GM23338 (cell line): ENCODE measurements at regions not wholly inside any gene's neighbourhood (a gene's known extent, or its start where the extent isn't known, plus 50 kb on each side); places are given as distances from the start of the nearest gene placed in this dataset.

Source experiments
- ATAC-seq: fragments of 200-7000 bp; cut with Tn5 transposase; 3 replicates; pipeline ENCODE4 v1.9.1; 2020
- DNase-seq: peaks from one replicate; pipeline ENCODE4 v3.0.0-alpha.2; 2015; ENCODE audit warnings: low spot score
- H2AFZ ChIP-seq: fragments of 200-600 bp; sonication (generic); 2 replicates; pipeline ENCODE4 v1.8.0; 2016; ENCODE audit warnings: antibody characterized with exemption, mild to moderate bottlenecking, moderate library complexity
- H3F3A ChIP-seq: fragments of 200-600 bp; sonication (generic); replicated peaks from 2 replicates; pipeline ENCODE4 v1.8.0; 2017; ENCODE audit warnings: antibody characterized with exemption, mixed run types, low read depth
- H3K27ac ChIP-seq: fragments of 200-600 bp; sonication (generic); 2 replicates; pipeline ENCODE4 v1.6.1; 2016; ENCODE audit warnings: low read depth
- H3K27me3 ChIP-seq: fragments of 200-600 bp; sonication (generic); 2 replicates; pipeline ENCODE4 v1.8.0; 2016; ENCODE audit warnings: mild to moderate bottlenecking, mixed run types, moderate library complexity; ENCODE audit not compliant: insufficient read depth
- H3K36me3 ChIP-seq: fragments of 200-600 bp; sonication (generic); 2 replicates; pipeline ENCODE4 v1.8.0; 2016; ENCODE audit warnings: mild to moderate bottlenecking; ENCODE audit not compliant: insufficient read depth
- H3K4me1 ChIP-seq: fragments of 200-600 bp; sonication (generic); 2 replicates; pipeline ENCODE4 v1.8.0; 2016; ENCODE audit warnings: mild to moderate bottlenecking, moderate library complexity; ENCODE audit not compliant: insufficient read depth
- H3K4me2 ChIP-seq: fragments of 200-600 bp; sonication (generic); 2 replicates; pipeline ENCODE4 v1.7.1; 2017; ENCODE audit warnings: mixed run types
- H3K4me3 ChIP-seq: fragments of 200-600 bp; sonication (generic); 2 replicates; pipeline ENCODE4 v1.6.1; 2016; ENCODE audit warnings: mixed run types
- H3K79me2 ChIP-seq: fragments of 200-600 bp; sonication (generic); replicated peaks from 2 replicates; pipeline ENCODE4 v1.8.0; 2017; ENCODE audit warnings: mild to moderate bottlenecking; ENCODE audit not compliant: insufficient read depth
- H3K9me2 ChIP-seq: fragments of 200-600 bp; sonication (generic); 2 replicates; pipeline ENCODE4 v1.8.0; 2017; ENCODE audit not compliant: insufficient read depth
- H4K20me1 ChIP-seq: fragments of 200-600 bp; sonication (generic); replicated peaks from 2 replicates; pipeline ENCODE4 v1.8.0; 2017; ENCODE audit warnings: mild to moderate bottlenecking; ENCODE audit not compliant: insufficient read depth
- H3K27ac Mint-ChIP-seq: 2 replicates; pipeline ENCODE4 v1.8.0; 2020; ENCODE audit warnings: inconsistent platforms, mild to moderate bottlenecking, moderate library complexity, mixed read lengths
- H3K27me3 Mint-ChIP-seq: 3 replicates; pipeline ENCODE4 v1.8.0; 2022; ENCODE audit warnings: low read depth, mild to moderate bottlenecking, moderate library complexity, mixed read lengths, inconsistent platforms; ENCODE audit not compliant: insufficient read depth, poor library complexity
- H3K36me3 Mint-ChIP-seq: 3 replicates; pipeline ENCODE4 v1.8.0; 2021; ENCODE audit warnings: low read depth, mild to moderate bottlenecking, inconsistent platforms, moderate library complexity, mixed read lengths
- H3K4me1 Mint-ChIP-seq: 3 replicates; pipeline ENCODE4 v1.8.0; 2020; ENCODE audit warnings: mild to moderate bottlenecking, inconsistent platforms, mixed read lengths
- H3K4me3 Mint-ChIP-seq: 3 replicates; pipeline ENCODE4 v1.8.0; 2021; ENCODE audit warnings: moderate library complexity, mild to moderate bottlenecking, inconsistent platforms, mixed read lengths
- H3K9me3 Mint-ChIP-seq: 3 replicates; pipeline ENCODE4 v1.8.0; 2020; ENCODE audit warnings: moderate library complexity, mild to moderate bottlenecking, inconsistent platforms, mixed read lengths
- CREB1 ChIP-seq: fragments of 250-450 bp; sonication (Bioruptor Pico); IDR thresholded peaks from 2 replicates; pipeline ENCODE4 v1.5.0; 2020; ENCODE audit warnings: low read depth, mild to moderate bottlenecking, moderate library complexity
- EZH2 ChIP-seq: fragments of 200-600 bp; sonication (generic); IDR thresholded peaks from one replicate; pipeline ENCODE4 v1.8.0; 2017; ENCODE audit warnings: antibody characterized with exemption, mild to moderate bottlenecking, low read depth; ENCODE audit not compliant: unreplicated experiment
- EZH2phosphoT487 ChIP-seq: fragments of 200-600 bp; sonication (generic); IDR thresholded peaks from one replicate; pipeline ENCODE4 v1.8.1; 2018; ENCODE audit warnings: antibody characterized with exemption; ENCODE audit not compliant: unreplicated experiment
- JUNB ChIP-seq: IDR thresholded peaks from one replicate; pipeline ENCODE4 v1.6.1; 2016; ENCODE audit warnings: antibody characterized with exemption; ENCODE audit not compliant: unreplicated experiment
- NANOG ChIP-seq: IDR thresholded peaks from 2 replicates; pipeline ENCODE4 v1.6.1; 2016; ENCODE audit warnings: antibody characterized with exemption, borderline replicate concordance
- POLR2AphosphoS5 ChIP-seq: IDR thresholded peaks from 2 replicates; pipeline ENCODE4 v1.6.1; 2016; ENCODE audit warnings: antibody characterized with exemption, low read depth
- STAT1 ChIP-seq: IDR thresholded peaks from one replicate; pipeline ENCODE4 v1.6.1; 2016; ENCODE audit warnings: antibody characterized with exemption; ENCODE audit not compliant: unreplicated experiment
- ZNF114 ChIP-seq: fragments of 250-450 bp; sonication (Bioruptor Pico); IDR thresholded peaks from 2 replicates; pipeline ENCODE4 v1.5.0; 2020; ENCODE audit warnings: mild to moderate bottlenecking, moderate library complexity
- ZNF331 ChIP-seq: fragments of 250-450 bp; sonication (Bioruptor Pico); IDR thresholded peaks from 2 replicates; pipeline ENCODE4 v1.5.0; 2020; ENCODE audit warnings: low read depth, mild to moderate bottlenecking, moderate library complexity
- TF ChIP-seq, protein P1 (sequence below): fragments of 250-450 bp; sonication (Bioruptor Pico); IDR thresholded peaks from 2 replicates; pipeline ENCODE4 v1.5.0; 2020; ENCODE audit warnings: mild to moderate bottlenecking, moderate library complexity
- TF ChIP-seq, protein P2 (sequence below): IDR thresholded peaks from 2 replicates; pipeline ENCODE4 v1.6.1; 2016; ENCODE audit warnings: antibody characterized with exemption
- TF ChIP-seq, protein P3 (sequence below), 2 experiments: fragments of 200-600 bp in 1 of 2; sonication (generic) in 1 of 2; conservative IDR thresholded peaks; 2 replicates each; pipeline versions ENCODE4 v1.5.1 to v1.6.1; 2016 to 2017; ENCODE audit warnings: antibody characterized with exemption in 2 of 2, low read depth in 2 of 2, mild to moderate bottlenecking in 2 of 2, moderate library complexity in 1 of 2
- TF ChIP-seq, protein P4 (sequence below): IDR thresholded peaks from one replicate; pipeline ENCODE4 v1.6.1; 2018; ENCODE audit warnings: antibody characterized with exemption; ENCODE audit not compliant: unreplicated experiment

DNA sequence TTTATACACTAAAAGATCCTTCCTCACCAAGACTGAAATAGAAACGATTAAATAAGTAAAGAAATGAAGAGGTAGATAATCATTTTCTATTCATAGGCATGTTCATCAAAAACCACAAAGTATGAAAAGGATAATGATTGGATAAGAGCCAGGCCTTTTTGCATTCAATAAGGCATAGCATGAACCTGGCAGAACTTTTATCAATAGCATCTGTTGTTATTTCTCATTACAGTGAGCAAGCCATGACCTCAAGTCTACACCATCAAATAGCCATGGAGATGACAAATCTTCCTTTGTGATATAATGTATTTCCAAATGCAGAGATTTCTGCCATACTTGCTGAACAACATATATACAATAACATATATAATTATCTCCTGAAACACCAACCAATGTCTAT lies 206.0 kb upstream of the SLC7A11 start:
- H3K36me3 Mint-ChIP-seq = no peaks in the 10 kb centered on the region
- H3K4me3 Mint-ChIP-seq = no peak overlapping the region
- H3K27ac Mint-ChIP-seq = no peak overlapping the region
- Histone ChIP-seq H3K36me3 (no peaks in the 10 kb centered on the region), H3K27ac (no peak overlapping the region), H3K79me2 (no peaks in the 10 kb centered on the region), H4K20me1 (no peaks in the 10 kb centered on the region), H2AFZ (no peak overlapping the region), H3F3A (no peaks in the 10 kb centered on the region), H3K4me1 (no peaks in the 10 kb centered on the region), H3K4me2 (no peak overlapping the region), H3K27me3 (no peaks in the 10 kb centered on the region), H3K9me2 (no peaks in the 10 kb centered on the region), H3K4me3 (no peak overlapping the region)
- no peak for DNase-seq
- H3K9me3 Mint-ChIP-seq = no peaks in the 10 kb centered on the region
- no peak for ATAC-seq
- TF ChIP-seq, protein P1, sequence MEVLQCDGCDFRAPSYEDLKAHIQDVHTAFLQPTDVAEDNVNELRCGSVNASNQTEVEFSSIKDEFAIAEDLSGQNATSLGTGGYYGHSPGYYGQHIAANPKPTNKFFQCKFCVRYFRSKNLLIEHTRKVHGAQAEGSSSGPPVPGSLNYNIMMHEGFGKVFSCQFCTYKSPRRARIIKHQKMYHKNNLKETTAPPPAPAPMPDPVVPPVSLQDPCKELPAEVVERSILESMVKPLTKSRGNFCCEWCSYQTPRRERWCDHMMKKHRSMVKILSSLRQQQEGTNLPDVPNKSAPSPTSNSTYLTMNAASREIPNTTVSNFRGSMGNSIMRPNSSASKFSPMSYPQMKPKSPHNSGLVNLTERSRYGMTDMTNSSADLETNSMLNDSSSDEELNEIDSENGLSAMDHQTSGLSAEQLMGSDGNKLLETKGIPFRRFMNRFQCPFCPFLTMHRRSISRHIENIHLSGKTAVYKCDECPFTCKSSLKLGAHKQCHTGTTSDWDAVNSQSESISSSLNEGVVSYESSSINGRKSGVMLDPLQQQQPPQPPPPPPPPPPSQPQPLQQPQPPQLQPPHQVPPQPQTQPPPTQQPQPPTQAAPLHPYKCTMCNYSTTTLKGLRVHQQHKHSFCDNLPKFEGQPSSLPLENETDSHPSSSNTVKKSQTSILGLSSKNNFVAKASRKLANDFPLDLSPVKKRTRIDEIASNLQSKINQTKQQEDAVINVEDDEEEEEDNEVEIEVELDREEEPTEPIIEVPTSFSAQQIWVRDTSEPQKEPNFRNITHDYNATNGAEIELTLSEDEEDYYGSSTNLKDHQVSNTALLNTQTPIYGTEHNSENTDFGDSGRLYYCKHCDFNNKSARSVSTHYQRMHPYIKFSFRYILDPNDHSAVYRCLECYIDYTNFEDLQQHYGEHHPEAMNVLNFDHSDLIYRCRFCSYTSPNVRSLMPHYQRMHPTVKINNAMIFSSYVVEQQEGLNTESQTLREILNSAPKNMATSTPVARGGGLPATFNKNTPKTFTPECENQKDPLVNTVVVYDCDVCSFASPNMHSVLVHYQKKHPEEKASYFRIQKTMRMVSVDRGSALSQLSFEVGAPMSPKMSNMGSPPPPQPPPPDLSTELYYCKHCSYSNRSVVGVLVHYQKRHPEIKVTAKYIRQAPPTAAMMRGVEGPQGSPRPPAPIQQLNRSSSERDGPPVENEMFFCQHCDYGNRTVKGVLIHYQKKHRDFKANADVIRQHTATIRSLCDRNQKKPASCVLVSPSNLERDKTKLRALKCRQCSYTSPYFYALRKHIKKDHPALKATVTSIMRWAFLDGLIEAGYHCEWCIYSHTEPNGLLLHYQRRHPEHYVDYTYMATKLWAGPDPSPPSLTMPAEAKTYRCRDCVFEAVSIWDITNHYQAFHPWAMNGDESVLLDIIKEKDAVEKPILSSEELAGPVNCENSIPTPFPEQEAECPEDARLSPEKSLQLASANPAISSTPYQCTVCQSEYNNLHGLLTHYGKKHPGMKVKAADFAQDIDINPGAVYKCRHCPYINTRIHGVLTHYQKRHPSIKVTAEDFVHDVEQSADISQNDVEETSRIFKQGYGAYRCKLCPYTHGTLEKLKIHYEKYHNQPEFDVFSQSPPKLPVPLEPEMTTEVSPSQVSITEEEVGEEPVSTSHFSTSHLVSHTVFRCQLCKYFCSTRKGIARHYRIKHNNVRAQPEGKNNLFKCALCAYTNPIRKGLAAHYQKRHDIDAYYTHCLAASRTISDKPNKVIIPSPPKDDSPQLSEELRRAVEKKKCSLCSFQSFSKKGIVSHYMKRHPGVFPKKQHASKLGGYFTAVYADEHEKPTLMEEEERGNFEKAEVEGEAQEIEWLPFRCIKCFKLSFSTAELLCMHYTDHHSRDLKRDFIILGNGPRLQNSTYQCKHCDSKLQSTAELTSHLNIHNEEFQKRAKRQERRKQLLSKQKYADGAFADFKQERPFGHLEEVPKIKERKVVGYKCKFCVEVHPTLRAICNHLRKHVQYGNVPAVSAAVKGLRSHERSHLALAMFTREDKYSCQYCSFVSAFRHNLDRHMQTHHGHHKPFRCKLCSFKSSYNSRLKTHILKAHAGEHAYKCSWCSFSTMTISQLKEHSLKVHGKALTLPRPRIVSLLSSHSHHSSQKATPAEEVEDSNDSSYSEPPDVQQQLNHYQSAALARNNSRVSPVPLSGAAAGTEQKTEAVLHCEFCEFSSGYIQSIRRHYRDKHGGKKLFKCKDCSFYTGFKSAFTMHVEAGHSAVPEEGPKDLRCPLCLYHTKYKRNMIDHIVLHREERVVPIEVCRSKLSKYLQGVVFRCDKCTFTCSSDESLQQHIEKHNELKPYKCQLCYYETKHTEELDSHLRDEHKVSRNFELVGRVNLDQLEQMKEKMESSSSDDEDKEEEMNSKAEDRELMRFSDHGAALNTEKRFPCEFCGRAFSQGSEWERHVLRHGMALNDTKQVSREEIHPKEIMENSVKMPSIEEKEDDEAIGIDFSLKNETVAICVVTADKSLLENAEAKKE (CRISPR knock-in tag) = no peak
- TF ChIP-seq NANOG (no peak), STAT1 (no peak), CREB1 (no peak), ZNF114 (CRISPR knock-in tag) (no peak), ZNF331 (CRISPR knock-in tag) (no peak), EZH2 (no peak), POLR2AphosphoS5 (no peak), JUNB (no peak), EZH2phosphoT487 (no peak)
- TF ChIP-seq, protein P2, sequence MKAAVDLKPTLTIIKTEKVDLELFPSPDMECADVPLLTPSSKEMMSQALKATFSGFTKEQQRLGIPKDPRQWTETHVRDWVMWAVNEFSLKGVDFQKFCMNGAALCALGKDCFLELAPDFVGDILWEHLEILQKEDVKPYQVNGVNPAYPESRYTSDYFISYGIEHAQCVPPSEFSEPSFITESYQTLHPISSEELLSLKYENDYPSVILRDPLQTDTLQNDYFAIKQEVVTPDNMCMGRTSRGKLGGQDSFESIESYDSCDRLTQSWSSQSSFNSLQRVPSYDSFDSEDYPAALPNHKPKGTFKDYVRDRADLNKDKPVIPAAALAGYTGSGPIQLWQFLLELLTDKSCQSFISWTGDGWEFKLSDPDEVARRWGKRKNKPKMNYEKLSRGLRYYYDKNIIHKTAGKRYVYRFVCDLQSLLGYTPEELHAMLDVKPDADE = no peak
- TF ChIP-seq, protein P3, sequence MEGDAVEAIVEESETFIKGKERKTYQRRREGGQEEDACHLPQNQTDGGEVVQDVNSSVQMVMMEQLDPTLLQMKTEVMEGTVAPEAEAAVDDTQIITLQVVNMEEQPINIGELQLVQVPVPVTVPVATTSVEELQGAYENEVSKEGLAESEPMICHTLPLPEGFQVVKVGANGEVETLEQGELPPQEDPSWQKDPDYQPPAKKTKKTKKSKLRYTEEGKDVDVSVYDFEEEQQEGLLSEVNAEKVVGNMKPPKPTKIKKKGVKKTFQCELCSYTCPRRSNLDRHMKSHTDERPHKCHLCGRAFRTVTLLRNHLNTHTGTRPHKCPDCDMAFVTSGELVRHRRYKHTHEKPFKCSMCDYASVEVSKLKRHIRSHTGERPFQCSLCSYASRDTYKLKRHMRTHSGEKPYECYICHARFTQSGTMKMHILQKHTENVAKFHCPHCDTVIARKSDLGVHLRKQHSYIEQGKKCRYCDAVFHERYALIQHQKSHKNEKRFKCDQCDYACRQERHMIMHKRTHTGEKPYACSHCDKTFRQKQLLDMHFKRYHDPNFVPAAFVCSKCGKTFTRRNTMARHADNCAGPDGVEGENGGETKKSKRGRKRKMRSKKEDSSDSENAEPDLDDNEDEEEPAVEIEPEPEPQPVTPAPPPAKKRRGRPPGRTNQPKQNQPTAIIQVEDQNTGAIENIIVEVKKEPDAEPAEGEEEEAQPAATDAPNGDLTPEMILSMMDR (conservative IDR thresholded peaks at IDR 0.05; ENCODE audit: low read depth in 2 of 2) = no peak
- TF ChIP-seq, protein P4, sequence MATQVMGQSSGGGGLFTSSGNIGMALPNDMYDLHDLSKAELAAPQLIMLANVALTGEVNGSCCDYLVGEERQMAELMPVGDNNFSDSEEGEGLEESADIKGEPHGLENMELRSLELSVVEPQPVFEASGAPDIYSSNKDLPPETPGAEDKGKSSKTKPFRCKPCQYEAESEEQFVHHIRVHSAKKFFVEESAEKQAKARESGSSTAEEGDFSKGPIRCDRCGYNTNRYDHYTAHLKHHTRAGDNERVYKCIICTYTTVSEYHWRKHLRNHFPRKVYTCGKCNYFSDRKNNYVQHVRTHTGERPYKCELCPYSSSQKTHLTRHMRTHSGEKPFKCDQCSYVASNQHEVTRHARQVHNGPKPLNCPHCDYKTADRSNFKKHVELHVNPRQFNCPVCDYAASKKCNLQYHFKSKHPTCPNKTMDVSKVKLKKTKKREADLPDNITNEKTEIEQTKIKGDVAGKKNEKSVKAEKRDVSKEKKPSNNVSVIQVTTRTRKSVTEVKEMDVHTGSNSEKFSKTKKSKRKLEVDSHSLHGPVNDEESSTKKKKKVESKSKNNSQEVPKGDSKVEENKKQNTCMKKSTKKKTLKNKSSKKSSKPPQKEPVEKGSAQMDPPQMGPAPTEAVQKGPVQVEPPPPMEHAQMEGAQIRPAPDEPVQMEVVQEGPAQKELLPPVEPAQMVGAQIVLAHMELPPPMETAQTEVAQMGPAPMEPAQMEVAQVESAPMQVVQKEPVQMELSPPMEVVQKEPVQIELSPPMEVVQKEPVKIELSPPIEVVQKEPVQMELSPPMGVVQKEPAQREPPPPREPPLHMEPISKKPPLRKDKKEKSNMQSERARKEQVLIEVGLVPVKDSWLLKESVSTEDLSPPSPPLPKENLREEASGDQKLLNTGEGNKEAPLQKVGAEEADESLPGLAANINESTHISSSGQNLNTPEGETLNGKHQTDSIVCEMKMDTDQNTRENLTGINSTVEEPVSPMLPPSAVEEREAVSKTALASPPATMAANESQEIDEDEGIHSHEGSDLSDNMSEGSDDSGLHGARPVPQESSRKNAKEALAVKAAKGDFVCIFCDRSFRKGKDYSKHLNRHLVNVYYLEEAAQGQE = no peak
- H3K27me3 Mint-ChIP-seq = no peaks in the 10 kb centered on the region
- H3K4me1 Mint-ChIP-seq = no peaks in the 10 kb centered on the region
